Fibroblast of lung (primary cell): ENCODE measurements at regions not wholly inside any gene's neighbourhood (a gene's known extent, or its start where the extent isn't known, plus 50 kb on each side); places are given as distances from the start of the nearest gene placed in this dataset.

Experiments
- EZH2 ChIP-seq: IDR thresholded peaks from 2 replicates; pipeline ENCODE4 v1.5.1; 2012; ENCODE audit warnings: low read length, control low read depth, mild to moderate bottlenecking; ENCODE audit errors: missing control alignments
- TF ChIP-seq, protein P1 (sequence below), 2 donors: IDR thresholded peaks in 1 of 2; conservative IDR thresholded peaks in 1 of 2; 1 replicate in 1 of 2; 2 replicates in 1 of 2; pipeline ENCODE4 v1.5.1; 2011 to 2012; ENCODE audit warnings: low read length in 2 of 2, control low read depth in 1 of 2, inconsistent platforms in 1 of 2, low read depth in 1 of 2, mild to moderate bottlenecking in 1 of 2

GRCh38 chr9:73344060-73344459 is 192.4 kb downstream of the ANXA1 start:
- TF ChIP-seq, protein P1, sequence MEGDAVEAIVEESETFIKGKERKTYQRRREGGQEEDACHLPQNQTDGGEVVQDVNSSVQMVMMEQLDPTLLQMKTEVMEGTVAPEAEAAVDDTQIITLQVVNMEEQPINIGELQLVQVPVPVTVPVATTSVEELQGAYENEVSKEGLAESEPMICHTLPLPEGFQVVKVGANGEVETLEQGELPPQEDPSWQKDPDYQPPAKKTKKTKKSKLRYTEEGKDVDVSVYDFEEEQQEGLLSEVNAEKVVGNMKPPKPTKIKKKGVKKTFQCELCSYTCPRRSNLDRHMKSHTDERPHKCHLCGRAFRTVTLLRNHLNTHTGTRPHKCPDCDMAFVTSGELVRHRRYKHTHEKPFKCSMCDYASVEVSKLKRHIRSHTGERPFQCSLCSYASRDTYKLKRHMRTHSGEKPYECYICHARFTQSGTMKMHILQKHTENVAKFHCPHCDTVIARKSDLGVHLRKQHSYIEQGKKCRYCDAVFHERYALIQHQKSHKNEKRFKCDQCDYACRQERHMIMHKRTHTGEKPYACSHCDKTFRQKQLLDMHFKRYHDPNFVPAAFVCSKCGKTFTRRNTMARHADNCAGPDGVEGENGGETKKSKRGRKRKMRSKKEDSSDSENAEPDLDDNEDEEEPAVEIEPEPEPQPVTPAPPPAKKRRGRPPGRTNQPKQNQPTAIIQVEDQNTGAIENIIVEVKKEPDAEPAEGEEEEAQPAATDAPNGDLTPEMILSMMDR (conservative IDR thresholded peaks at IDR 0.05 in 1 of 2, IDR thresholded peaks at IDR 0.05 in 1 of 2; ENCODE audit: low read depth in 1 of 2, low read length in 2 of 2), result no peak
- no peak for TF ChIP-seq EZH2
